ENCODE measurements at regions not wholly inside any gene's neighbourhood (a gene's known extent, or its start where the extent isn't known, plus 50 kb on each side); places are given as distances from the start of the nearest gene placed in this dataset.

- H3K4me3 ChIP-seq (ENCODE audit: low read depth, low read length): no peak overlapping the region
- no peak for TF ChIP-seq CTCF (IDR thresholded peaks at IDR 0.05; ENCODE audit: insufficient read depth, low read depth, low read length)
- DNase-seq (ENCODE audit: low read depth): no peak
Measured at GRCh38 chr3:106720510-106720909, 656.7 kb upstream of the CCDC54 start.

- no peak overlapping the region for H3K4me3 ChIP-seq (ENCODE audit: low read depth, low read length)
- TF ChIP-seq CTCF (IDR thresholded peaks at IDR 0.05; ENCODE audit: insufficient read depth, low read depth, low read length): no peak
- DNase-seq (ENCODE audit: low read depth): peak; percentile 27
Measured at GRCh38 chr3:106725566-106725965, 651.7 kb upstream of the CCDC54 start.

GRCh38 chr3:106728315-106729098 is 648.7 kb upstream of the CCDC54 start:
- DNase-seq (ENCODE audit: low read depth): peak; percentile 83

GRCh38 chr3:106729481-106729880 is 647.8 kb upstream of the CCDC54 start:
- H3K4me3 ChIP-seq (ENCODE audit: low read depth, low read length): no peak overlapping the region
- no peak for DNase-seq (ENCODE audit: low read depth)
- TF ChIP-seq CTCF (IDR thresholded peaks at IDR 0.05; ENCODE audit: insufficient read depth, low read depth, low read length): no peak

More at GRCh38 chr3:106728315-106729098, 648.7 kb upstream of the CCDC54 start:
- peak overlapping the region; percentile 26 for H3K4me3 ChIP-seq (ENCODE audit: low read depth, low read length)
- no peak for TF ChIP-seq CTCF (IDR thresholded peaks at IDR 0.05; ENCODE audit: insufficient read depth, low read depth, low read length)

GRCh38 chr3:106731230-106731629 is 646.0 kb upstream of the CCDC54 start:
- TF ChIP-seq CTCF (IDR thresholded peaks at IDR 0.05; ENCODE audit: insufficient read depth, low read depth, low read length): no peak
- no peak for DNase-seq (ENCODE audit: low read depth)

GRCh38 chr3:106734712-106735111 is 642.5 kb upstream of the CCDC54 start:
- H3K4me3 ChIP-seq (ENCODE audit: low read depth, low read length): no peak overlapping the region
- no peak for DNase-seq (ENCODE audit: low read depth)
- no peak for TF ChIP-seq CTCF (IDR thresholded peaks at IDR 0.05; ENCODE audit: insufficient read depth, low read depth, low read length)

More at GRCh38 chr3:106731230-106731629, 646.0 kb upstream of the CCDC54 start:
- no peak overlapping the region for H3K4me3 ChIP-seq (ENCODE audit: low read depth, low read length)

GRCh38 chr3:106737265-106737664 is 640.0 kb upstream of the CCDC54 start:
- DNase-seq (ENCODE audit: low read depth): no peak
- TF ChIP-seq CTCF (IDR thresholded peaks at IDR 0.05; ENCODE audit: insufficient read depth, low read depth, low read length): no peak

More at GRCh38 chr3:106737265-106737664, 640.0 kb upstream of the CCDC54 start:
- H3K4me3 ChIP-seq (ENCODE audit: low read depth, low read length): no peak overlapping the region
